Panc1 (cell line): ENCODE measurements at regions not wholly inside any gene's neighbourhood (a gene's known extent, or its start where the extent isn't known, plus 50 kb on each side); places are given as distances from the start of the nearest gene placed in this dataset.

Experiments used
- ATAC-seq: fragments of 200-7000 bp; cut with Tn5 transposase; 2 replicates; pipeline ENCODE4 v1.9.1; 2020; ENCODE audit warnings: mild to moderate bottlenecking, moderate library complexity
- BruUV-seq: library from RNA; stranded (reverse); fragments of 400-500 nt; replicated peaks from 2 replicates; lab custom pipeline; 2021; lab: Mats Ljungman, UMichigan
- CTCF ChIA-PET: fragments of 300-600 bp; sonication (Branson Sonifier 250); formaldehyde crosslinking; loops from one replicate; lab custom pipeline; 2022; ENCODE audit warnings: antibody characterized with exemption; lab: Charles Lee
- POLR2A ChIA-PET: fragments of 300-600 bp; sonication (Branson Sonifier 250); formaldehyde crosslinking; loops from one replicate; lab custom pipeline; 2022; ENCODE audit warnings: antibody characterized with exemption; lab: Charles Lee
- DNase-seq: peaks from one replicate; pipeline ENCODE4 v3.0.0-alpha.2; 2010; ENCODE audit warnings: low read depth, low spot score
- H3K27ac ChIP-seq: 2 replicates; pipeline ENCODE4 v1.5.1; 2011; ENCODE audit warnings: mild to moderate bottlenecking, low read length, inconsistent platforms
- H3K27me3 ChIP-seq: fragments of 200-500 bp; sonication (Bioruptor generic); 2 replicates; pipeline ENCODE4 v1.6.0; 2014; ENCODE audit warnings: low read length, inconsistent platforms; ENCODE audit not compliant: control insufficient read depth, insufficient read depth
- H3K36me3 ChIP-seq: fragments of 200-500 bp; sonication (Bioruptor generic); 2 replicates; pipeline ENCODE4 v1.5.1; 2014; ENCODE audit warnings: inconsistent platforms, mild to moderate bottlenecking, low read length, moderate library complexity; ENCODE audit not compliant: control insufficient read depth, insufficient read depth
- H3K4me1 ChIP-seq: 2 replicates; pipeline ENCODE4 v1.5.1; 2011; ENCODE audit warnings: inconsistent platforms, mild to moderate bottlenecking, low read length, moderate library complexity; ENCODE audit not compliant: control insufficient read depth, insufficient read depth
- H3K4me3 ChIP-seq, 2 experiments: 2 replicates each; pipeline ENCODE4 v1.5.1; 2011 to 2012; ENCODE audit warnings: low read depth in 2 of 2, low read length in 2 of 2, mild to moderate bottlenecking in 2 of 2, inconsistent platforms in 1 of 2, moderate library complexity in 1 of 2
- H3K9me3 ChIP-seq: fragments of 200-500 bp; sonication (Bioruptor generic); 2 replicates; pipeline ENCODE4 v1.5.1; 2014; ENCODE audit warnings: low read depth, mild to moderate bottlenecking, inconsistent platforms, low read length, moderate library complexity; ENCODE audit not compliant: control insufficient read depth, insufficient read depth
- CTCF ChIP-seq: fragments of 450-650 bp; IDR thresholded peaks from 2 replicates; pipeline ENCODE4 v1.5.1; 2017; ENCODE audit warnings: mild to moderate bottlenecking
- POLR2AphosphoS5 ChIP-seq: IDR thresholded peaks from 2 replicates; pipeline ENCODE4 v1.6.1; 2012; ENCODE audit warnings: mild to moderate bottlenecking, low read depth, low read length, moderate library complexity
- SIN3A ChIP-seq: IDR thresholded peaks from 2 replicates; pipeline ENCODE4 v1.6.1; 2012; ENCODE audit warnings: low read depth, mild to moderate bottlenecking, low read length, moderate library complexity, borderline replicate concordance; ENCODE audit not compliant: insufficient read depth
- TCF7L2 ChIP-seq: IDR thresholded peaks from 2 replicates; pipeline ENCODE4 v1.6.1; 2011; ENCODE audit warnings: mild to moderate bottlenecking, low read depth, low read length, inconsistent platforms
- in situ Hi-C: cut with HindIII; loops from 2 replicates; pipeline ENCODE4 v1.10.0; 2016; ENCODE audit warnings: low sequenced_read_pairs, low pct_unique_long_range_greater_than_20kb
- intact Hi-C: fragments of 100-400 bp; cut with micrococcal nuclease; formaldehyde crosslinking; loops from one replicate; pipeline ENCODE4 v1.10.0; 2022; ENCODE audit not compliant: unreplicated experiment
- TF ChIP-seq, protein P1 (sequence below), 2 experiments: IDR thresholded peaks; 2 replicates each; pipeline ENCODE4 v1.6.1; 2011 to 2012; ENCODE audit warnings: low read depth in 2 of 2, control low read depth in 1 of 2, low read length in 1 of 2, mild to moderate bottlenecking in 1 of 2, moderate library complexity in 1 of 2; ENCODE audit not compliant: insufficient read depth in 1 of 2

- in situ Hi-C loops (no loop called here), intact Hi-C loops (no loop called here)
These were observed 637.0 kb upstream of the SLC10A2 start for GRCh38 chr13:103703246-103703645.

DNA sequence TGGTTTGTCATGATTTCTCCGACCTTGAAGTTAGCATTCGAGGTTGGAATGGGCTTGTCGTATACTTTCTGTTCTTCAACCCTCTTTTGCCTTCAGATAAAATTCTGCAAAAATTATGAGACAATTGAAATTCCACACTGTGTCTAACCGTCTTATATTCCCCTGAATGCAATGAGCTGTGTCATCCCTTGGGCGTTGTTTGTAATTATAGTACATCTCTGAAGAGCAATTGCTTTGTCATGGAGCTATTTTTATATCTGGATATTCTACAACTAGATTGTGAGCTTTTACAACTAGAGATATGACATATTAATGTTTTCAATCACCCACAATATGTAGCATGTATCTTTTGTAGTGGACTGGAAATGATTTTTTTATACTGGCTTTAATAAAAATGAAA is 631.8 kb upstream of the SLC10A2 start:
- no TSS peak for BruUV-seq
- ATAC-seq (no peak), DNase-seq (no peak)
- H3K4me3 ChIP-seq: no peak overlapping the region
- POLR2A ChIA-PET: no interaction called here
- no peaks in the 10 kb centered on the region for H3K36me3 ChIP-seq
- no peaks in the 10 kb centered on the region for H3K4me1 ChIP-seq
- in situ Hi-C loops (no loop called here), intact Hi-C loops (no loop called here)
- CTCF ChIA-PET: no interaction called here
- no peaks in the 10 kb centered on the region for H3K9me3 ChIP-seq
- H3K27ac ChIP-seq: no peak overlapping the region
- no peaks in the 10 kb centered on the region for H3K27me3 ChIP-seq
- TF ChIP-seq CTCF: no peak
- TF ChIP-seq TCF7L2: no peak
- no peak for TF ChIP-seq SIN3A
- TF ChIP-seq, protein P1, sequence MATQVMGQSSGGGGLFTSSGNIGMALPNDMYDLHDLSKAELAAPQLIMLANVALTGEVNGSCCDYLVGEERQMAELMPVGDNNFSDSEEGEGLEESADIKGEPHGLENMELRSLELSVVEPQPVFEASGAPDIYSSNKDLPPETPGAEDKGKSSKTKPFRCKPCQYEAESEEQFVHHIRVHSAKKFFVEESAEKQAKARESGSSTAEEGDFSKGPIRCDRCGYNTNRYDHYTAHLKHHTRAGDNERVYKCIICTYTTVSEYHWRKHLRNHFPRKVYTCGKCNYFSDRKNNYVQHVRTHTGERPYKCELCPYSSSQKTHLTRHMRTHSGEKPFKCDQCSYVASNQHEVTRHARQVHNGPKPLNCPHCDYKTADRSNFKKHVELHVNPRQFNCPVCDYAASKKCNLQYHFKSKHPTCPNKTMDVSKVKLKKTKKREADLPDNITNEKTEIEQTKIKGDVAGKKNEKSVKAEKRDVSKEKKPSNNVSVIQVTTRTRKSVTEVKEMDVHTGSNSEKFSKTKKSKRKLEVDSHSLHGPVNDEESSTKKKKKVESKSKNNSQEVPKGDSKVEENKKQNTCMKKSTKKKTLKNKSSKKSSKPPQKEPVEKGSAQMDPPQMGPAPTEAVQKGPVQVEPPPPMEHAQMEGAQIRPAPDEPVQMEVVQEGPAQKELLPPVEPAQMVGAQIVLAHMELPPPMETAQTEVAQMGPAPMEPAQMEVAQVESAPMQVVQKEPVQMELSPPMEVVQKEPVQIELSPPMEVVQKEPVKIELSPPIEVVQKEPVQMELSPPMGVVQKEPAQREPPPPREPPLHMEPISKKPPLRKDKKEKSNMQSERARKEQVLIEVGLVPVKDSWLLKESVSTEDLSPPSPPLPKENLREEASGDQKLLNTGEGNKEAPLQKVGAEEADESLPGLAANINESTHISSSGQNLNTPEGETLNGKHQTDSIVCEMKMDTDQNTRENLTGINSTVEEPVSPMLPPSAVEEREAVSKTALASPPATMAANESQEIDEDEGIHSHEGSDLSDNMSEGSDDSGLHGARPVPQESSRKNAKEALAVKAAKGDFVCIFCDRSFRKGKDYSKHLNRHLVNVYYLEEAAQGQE (IDR thresholded peaks at IDR 0.05; ENCODE audit: insufficient read depth in 1 of 2, low read depth in 2 of 2, low read length in 1 of 2): no peak
- TF ChIP-seq POLR2AphosphoS5: no peak

More at GRCh38 chr13:103703246-103703645, 637.0 kb upstream of the SLC10A2 start:
- no peak for TF ChIP-seq CTCF
- TF ChIP-seq SIN3A: no peak
- no peak for TF ChIP-seq POLR2AphosphoS5
- TF ChIP-seq, protein P1 (IDR thresholded peaks at IDR 0.05; ENCODE audit: insufficient read depth in 1 of 2, low read depth in 2 of 2, low read length in 1 of 2): no peak
- TF ChIP-seq TCF7L2: no peak
- Histone ChIP-seq H3K27ac (no peak overlapping the region), H3K9me3 (no peaks in the 10 kb centered on the region), H3K4me3 (no peak overlapping the region), H3K27me3 (no peaks in the 10 kb centered on the region), H3K36me3 (no peaks in the 10 kb centered on the region), H3K4me1 (no peaks in the 10 kb centered on the region)
- ChIA-PET POLR2A (no interaction called here), CTCF (no interaction called here)
- ATAC-seq: no peak
- DNase-seq: no peak
- no TSS peak for BruUV-seq
